HG03442 (cell line): ENCODE measurements at regions not wholly inside any gene's neighbourhood (a gene's known extent, or its start where the extent isn't known, plus 50 kb on each side); places are given as distances from the start of the nearest gene placed in this dataset.

Experiments
- ATAC-seq: cut with Tn5 transposase; IDR thresholded peaks from one replicate; pipeline ENCODE4 v1.9.1; 2021; ENCODE audit warnings: mild to moderate bottlenecking, moderate library complexity; ENCODE audit not compliant: unreplicated experiment

DNA sequence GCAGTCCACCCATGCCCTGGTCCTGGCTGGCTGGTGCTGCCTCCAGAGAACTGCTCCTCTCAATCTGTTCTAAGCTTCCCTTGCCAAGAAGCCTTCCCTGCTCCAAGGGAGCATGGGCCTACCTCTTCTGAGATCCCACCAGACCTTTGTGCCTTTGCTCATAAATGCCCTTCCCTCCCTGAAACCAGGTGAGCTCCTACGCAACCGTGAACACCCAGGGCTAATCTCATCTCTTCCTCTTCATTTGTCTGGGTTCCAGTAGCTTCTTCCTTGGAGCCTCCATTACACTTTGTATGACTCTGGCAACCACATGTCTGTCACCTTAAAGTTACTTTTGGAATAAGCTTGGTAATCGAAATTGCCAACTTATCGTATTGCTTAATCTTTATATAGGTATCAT lies 270.6 kb downstream of the PBX3 start:
- ATAC-seq: no peak

DNA sequence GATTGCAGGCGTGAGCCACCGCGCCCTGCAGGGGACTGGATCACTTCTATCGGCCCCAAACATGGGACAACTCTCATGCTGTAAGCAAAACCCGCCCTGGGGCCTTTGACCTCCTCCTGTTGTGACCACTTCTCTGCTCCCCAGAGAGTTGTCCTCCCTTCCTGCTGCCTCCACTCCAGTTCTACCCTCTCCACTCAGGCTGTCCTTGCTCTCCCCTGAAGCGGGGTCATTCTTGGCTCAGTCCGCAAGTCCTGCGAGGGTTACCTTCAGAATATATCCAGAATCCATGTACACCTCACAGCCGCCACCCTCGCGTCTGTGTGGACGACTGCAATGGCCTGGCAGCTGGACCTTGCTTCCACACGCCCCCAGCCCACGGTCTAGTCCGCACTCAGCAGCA lies 273.7 kb downstream of the PBX3 start:
- no peak for ATAC-seq

DNA sequence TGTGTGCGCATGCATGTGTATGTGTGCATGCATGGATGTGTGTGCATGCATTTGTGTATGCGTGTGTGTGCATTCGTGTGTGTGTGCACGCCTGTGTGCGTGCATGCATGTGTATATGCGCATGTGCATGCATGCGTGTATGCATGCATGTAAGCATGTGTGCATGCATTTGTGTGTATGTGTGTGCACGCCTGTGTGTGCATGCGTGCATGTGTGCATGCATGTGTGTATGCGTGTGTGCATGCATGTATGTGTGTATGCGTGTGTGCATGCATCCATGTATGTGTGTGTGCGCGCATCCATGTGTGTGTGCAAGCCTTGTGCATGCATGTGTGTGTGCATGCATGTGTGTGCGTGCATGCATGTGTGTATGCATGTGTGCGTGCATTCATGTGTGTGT lies 276.8 kb downstream of the PBX3 start:
- no peak for ATAC-seq

DNA sequence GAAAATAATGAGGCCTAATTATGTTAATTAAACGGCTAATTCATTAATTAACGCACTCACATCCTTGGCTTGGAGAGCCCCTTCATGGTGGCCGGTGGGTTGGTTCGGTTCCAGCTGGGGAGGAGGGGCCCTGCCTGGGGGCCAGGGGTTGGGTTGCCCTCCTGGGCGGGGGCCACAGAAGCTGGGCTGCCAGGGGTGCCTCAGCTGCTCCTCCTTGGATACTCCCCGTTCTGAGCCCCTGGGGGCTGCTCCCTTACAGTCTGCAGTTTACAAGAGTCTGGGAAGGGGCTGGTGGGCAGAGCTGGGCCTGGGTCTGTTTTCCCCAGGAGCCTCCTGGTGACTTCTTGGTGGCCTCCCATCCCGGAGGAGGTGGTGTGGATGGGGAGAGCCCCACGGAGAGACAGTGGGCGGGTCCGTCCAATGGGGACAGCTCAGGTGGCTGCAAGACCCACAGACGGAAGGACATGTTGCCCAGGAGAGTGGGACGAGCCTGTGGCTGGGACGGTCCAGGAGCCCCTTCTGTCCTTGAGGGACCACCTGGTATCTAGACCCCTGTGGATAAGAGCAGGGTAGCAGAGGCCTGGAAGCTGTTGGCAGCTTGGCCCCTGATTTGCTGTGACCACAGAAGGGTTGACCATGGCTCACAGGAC lies 277.5 kb downstream of the PBX3 start:
- ATAC-seq: no peak

DNA sequence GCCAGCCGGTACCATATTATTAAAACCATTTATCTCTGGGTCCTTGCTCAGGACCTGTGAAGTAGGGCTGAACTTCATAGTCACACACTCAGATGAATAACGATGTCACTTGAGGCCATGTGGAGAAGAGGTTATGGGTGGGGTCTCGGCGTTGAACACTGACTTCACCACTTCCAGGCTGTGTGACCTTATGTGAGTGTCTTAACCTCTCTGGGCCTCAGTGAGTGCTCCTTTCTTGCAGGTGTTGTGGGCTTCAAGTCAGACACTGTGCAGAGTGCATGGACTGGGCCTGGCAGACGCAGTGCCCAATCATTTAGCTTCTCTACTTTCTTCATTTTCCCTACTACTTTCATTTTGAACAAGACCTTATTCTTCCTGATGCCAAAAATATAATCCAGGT lies 278.8 kb downstream of the PBX3 start:
- no peak for ATAC-seq

DNA sequence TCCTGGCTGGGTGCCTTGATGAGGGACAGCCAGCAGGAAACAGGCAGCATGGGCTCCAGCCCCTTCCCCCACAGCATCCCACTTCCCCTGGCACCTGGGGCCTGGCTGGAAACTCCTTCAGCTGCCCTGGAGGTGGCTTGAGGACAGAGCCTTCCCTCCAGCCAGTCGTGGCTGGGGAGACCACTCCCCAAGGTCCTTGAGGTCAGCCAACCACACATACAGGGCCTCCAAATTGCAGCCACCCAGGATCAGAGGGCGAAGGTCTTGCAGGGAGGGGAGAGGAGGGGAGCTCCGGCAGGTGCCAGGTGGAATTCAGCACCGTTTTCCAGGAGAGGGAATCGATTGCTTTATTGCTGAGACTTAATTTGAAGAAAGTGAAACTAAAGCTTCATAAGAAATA lies 280.4 kb downstream of the PBX3 start:
- no peak for ATAC-seq

DNA sequence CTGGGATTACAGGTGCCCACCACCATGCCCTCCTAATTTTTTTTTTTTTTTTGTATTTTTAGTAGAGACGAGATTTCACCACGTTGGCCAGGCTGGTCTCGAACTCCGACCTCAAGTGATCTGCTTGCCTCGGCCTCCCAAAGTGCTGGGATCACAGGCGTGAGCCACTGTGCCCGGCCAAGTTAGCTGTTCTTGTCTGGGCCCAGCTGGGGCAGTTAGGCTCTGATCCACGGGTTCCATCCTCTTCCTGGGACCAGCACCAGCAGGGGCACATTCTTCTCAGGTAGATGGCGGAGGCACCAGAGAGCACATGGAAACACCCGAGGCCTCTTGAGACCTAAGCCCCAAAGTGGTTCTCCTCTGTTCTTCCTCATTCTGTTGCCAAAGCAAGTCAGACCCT lies 281.6 kb downstream of the PBX3 start:
- no peak for ATAC-seq

DNA sequence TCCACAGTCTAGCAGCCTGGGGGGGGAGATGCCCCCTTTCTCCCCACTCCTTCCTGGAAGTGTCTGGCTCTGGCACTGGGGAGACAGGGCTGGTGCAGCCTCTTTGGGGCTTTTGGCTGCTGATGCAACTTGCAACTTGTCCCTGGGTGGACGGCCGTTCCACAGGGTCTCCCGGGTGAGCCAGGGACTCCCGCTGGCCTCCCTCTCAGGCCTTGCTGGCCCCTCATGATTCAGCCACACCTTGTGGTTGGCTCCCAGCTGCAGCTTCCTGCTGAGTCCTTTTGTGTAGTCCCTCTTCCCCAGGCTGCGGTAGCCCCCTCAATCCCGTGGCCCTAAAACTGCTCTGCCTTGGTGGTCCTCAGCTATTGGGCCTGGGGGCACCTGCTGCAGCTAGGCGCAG lies 283.5 kb downstream of the PBX3 start:
- ATAC-seq: no peak

DNA sequence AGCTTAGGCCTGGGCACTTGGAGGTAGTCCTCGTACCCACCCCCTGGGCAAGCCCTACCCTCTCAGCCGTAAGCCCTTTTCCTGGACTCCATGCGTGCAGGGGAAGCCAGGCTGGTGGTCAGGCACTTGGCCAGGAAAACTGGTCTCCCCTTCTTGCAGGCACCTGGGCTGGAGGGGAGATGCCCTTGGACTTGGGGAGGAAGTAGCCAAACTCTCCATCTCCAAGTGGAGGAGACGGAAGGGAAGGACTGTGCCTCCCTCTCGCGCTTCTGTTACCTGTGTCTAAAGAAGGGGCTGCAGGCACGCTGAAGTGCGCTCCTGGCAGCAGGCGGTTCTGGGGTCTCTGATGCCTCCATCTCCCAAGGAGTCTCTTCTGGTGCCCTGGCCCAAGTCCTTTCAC lies 283.9 kb downstream of the PBX3 start:
- ATAC-seq: no peak

DNA sequence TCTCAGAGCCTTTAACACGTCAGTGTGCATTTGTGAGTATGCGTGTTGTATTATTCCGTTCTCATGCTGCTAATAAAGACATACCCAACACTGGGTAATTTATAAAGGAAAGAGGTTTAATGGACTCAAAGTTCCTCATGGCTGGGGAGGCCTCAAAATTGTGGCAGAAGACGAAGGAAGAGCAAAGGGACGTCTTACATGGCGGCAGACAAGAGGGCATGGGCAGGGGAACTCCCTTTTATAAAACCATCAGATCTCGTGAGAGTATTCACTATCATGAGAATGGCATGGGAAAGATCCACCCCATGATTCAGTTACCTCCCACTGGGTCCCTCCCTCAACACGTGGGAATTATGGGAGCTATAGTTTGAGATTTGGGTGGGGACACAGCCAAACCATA lies 285.0 kb downstream of the PBX3 start:
- ATAC-seq: no peak

DNA sequence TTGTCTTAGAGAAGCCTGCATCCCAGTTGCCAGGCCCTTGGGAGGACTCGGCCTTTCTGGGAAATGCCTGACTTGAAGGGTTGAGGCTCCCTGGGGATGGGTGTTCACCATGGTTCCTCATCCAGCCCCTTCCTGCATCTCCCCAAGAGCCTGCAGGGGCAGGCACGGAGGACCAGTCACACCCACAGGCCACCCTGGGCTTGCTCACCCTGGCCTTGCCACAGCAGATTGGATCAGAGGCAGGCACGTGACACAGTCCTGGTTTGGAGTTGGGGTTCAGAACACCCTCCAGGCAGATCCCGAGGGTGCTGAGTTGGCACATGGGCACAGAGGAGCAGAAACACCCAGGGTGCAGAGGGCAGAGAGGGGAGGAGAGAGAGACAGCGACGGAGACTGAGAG lies 286.1 kb downstream of the PBX3 start:
- ATAC-seq: no peak

DNA sequence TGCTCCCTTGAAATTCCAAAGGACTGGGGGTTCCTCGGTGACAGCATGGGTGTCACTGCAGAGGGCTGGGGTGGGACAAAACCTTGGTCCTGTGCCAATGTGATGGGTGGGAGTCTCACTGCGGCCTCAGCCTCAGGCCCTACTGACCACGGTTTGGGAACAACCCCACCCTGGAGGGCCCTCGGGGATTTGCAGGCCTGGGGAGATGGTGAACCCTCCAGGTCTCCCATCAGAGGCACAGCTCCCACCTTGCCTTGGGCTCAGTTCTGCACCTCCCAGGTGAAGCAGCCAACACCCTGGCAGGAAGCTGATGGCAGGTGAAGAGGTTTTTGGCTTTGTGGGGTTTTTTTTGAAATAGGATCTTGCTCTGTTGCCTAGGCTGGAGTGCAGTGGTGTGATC lies 286.8 kb downstream of the PBX3 start:
- no peak for ATAC-seq

DNA sequence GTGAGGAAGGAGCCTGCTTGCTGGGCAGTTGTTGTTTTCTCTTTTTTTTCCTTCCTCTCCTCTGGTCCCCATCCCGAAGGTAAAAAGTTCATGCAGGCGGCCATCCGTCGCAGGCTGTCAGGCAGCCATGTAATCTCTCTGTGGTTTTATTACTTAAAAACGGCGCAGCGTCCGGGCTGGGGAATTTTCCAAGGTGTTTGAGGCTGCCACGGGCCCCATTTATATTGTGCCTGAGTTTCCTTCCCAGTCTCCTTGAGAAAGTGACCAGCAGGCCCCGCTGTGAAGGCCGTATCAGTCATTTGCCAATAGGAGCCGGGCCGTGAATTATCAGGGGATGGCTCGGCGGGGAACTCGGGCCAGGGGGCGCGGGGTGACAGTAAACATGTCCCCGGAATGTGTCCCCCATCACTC lies 289.7 kb downstream of the PBX3 start:
- no peak for ATAC-seq

DNA sequence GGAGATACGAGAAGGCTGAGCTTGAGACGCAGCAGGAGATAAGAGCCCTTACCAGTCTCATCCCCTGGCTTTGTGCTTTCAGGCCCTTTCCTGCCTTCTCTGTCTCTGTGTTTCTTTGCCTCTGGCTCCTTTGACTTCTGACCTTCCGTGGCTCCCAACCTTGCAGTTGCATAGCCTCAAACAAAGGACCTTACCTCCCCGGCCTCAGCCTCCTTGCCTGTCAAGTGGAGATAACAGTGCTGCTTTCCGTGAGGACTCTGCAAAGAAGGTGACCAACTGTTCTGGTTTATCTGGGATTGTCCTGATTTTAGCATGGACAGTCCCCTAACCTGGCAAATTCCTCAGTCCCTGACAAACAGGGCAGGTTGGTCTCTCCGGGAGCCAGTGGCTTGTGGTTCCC lies 287.8 kb upstream of the MVB12B start:
- no peak for ATAC-seq

DNA sequence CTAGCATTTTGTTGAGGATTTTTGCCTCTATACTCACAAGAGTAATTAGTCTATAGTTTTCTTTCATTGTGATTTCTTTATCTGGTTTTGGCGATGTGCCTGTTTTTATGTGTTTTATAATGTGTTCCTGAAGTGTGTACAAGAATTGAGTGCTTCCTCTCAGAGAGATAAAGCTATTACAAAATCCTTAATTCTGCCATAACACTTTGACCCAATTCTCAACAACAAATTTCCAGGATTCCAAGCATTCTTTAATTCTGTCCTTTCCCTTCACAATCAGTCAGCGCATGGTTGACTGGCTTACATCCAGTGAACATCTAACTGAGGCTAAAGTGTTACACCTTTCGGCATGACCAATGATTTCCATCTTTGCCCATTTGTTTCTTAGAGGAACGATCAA lies 282.9 kb upstream of the MVB12B start:
- no peak for ATAC-seq

DNA sequence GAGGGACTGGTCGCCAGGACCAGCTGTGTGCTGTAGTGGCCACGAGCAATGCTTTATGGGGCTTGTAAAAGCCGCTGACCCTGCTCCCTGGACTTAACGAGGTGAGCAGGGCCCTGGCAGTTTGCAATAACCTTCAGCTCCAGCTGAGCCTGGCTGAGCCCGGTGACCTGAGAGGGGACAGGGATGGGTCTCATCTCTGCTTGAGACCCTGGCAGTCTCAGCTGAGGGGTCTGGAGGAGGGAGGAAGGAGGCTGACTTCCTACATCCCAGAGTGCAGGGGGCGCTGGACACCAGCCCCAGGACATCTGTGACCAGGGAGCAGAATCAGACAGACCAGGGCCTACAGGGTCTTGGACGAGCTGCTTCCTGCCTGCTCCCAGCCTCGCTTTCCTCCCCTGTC lies 277.5 kb upstream of the MVB12B start:
- ATAC-seq: no peak

DNA sequence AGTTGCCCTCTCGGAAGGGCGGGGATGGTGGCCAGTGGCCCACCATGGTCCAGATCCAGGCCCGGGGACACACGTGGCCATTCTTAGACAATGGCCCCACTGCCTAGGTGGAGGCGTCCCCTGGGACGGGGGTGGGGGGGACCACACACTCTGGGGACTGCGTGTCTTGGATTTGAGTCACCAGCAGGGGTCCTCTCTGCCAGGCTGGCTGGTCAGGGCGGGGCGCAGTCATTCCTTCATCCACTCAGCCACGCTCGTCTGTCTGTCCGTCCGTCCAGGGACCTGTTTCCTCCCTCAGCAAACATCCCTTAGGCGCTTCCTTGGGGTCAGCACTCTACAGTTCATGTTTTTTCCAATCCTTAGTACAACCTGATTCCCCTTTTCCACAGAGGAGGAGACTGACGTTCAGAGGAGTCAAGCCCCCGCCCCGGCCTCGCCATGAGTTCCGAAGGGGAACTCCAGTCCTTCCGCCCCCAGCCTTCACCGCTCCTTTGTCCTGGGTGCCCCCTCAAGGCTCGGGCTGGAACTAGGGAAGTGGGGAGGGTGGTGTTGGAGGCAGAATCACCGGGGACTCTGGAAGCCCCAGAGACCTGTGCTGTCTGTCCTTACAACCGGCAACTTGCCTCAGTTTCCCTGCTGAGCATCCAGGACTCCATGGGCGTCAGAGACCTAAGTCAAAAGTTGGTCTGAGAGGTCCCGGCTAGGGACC lies 276.6 kb upstream of the MVB12B start:
- ATAC-seq: no peak

DNA sequence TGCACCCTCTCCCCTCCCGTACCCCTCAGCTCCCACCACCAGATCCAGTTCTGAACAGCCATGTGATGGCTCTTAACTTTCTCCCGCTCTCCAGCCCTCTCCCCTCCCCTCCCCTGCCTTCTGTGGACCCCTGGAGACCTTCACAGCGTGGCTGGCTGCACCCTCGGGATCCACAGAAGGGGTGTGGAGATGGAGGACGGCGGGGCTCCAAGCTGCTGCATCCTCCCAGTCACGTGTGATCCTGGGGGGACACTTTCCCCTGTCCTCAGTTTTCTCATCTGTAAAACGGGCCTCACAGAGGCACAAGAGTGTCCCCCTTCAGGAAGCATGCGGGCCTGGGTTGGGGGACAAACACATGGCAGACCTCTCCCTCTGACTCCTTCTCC lies 276.0 kb upstream of the MVB12B start:
- ATAC-seq: no peak

DNA sequence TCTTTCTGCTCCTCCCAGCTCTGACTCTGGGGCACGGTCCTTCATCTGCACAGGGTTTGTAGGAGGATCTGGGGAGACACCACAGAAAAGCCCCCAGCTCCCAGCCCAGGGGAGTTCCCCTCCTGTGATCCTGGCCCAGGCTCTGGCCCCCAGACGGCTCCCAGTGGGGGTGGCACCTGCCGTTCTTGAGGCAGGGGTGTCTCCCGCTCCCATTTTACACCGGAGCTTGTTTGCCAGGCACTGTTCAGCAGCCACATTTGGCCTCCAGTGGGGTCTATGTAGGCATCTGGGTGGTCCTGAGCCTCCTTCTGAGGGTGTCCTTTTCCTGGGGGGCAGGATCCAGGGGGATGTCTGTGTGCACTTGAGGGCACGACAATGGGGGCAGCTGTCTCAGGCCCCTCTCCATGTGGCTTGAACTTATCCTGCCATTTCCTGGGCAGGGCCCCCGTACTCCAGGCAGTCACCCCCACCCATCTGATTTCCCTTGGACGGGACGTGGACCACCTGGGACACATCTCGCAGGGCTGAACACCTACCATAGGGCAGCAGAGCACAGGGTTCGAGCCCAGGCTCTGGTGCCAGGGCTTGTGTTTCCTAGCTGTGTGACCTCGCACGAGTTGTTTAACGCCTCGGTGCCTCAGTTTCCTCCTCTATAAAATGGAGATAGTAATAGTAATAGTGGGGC lies 275.0 kb upstream of the MVB12B start:
- ATAC-seq: no peak

DNA sequence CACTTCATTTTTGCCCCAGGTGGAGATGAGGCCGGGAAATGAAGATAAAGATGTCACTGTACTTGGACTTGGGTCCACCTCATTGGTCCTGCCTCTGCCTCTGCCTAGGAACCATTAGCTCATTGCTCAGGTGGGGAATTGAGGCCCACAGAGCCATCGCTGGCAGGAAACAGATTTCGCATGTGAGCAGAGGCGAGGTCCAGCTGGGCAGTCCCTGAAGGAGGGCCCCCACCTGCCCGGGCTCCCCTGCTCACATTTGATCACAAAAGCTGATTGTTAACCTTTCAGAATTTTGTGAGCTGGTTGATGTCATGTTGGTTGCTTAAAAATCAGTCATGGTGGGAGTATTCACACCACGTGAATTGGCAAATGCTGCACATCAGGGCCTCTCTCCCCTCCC lies 273.8 kb upstream of the MVB12B start:
- ATAC-seq: no peak

DNA sequence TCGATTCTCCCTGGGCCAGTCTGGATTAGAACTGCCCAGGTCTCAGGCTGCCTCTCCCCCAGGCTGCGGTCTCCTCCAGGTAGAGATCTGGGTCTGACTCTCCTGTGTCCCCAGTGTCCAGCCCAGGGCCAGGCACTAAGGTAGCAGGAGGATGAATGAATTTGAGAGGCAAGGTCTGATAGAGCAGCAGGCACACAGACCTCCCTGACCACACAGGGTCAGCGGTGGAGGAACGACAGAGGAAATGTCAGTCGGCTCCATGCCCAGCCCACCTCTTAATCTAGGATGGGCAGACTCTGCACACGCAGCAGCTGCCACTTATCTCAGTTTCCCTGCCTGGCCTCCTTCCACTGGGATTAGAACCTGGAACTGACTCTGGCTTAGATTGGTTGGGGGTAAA lies 272.7 kb upstream of the MVB12B start:
- ATAC-seq: no peak

DNA sequence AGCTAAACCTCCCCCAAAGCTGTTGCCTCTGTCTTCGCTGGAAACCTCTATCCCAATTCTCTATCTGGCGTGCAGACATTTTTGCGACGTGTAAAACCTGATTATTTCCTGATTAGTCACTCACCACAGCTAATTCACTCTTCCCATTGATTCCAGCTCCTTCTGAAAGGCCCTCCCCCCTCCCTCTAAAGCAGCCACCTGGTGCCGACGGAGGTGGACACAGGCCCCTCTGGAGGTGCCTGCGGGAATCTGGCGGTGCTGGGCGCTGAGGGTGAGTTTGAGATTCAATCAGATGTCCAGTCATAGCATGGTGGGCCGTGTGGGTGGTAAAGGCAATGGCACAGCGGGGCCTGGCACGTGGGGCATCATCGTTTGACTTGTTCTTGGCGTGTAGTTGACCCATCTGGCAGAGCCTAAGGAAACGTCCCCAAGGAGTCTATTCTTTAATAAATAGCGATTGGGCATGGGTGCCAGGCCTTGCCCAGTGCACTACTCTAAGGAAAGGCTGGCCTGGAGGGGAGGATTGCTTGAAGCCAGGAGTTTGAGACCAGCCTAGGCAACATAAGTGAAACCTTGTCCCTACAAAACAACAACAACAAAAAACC lies 271.1 kb upstream of the MVB12B start:
- ATAC-seq: no peak
